ENCODE measurements at regions not wholly inside any gene's neighbourhood (a gene's known extent, or its start where the extent isn't known, plus 50 kb on each side); places are given as distances from the start of the nearest gene placed in this dataset.
"Not testable (repeated sequence)": the region's sequence is repeated elsewhere in the genome, so short reads cannot be mapped to it uniquely, and the experiment has no call there.

GRCh38 chr5:118107246-118107645 is 881.1 kb downstream of the DTWD2 start:
- not testable (repeated sequence) for H3K27me3 Mint-ChIP-seq; H3K4me1 Mint-ChIP-seq (ENCODE audit: low read depth); H3K4me3 Mint-ChIP-seq; H3K36me3 Mint-ChIP-seq; H3K27ac Mint-ChIP-seq
- H3K9me3 Mint-ChIP-seq (ENCODE audit: low read depth): peaks cover 11% of the 10 kb centered on the region

- no peak overlapping the region for H3K4me3 Mint-ChIP-seq
- no peaks in the 10 kb centered on the region for H3K36me3 Mint-ChIP-seq
- H3K27ac Mint-ChIP-seq: no peak overlapping the region
- no peaks in the 10 kb centered on the region for H3K27me3 Mint-ChIP-seq
- no peaks in the 10 kb centered on the region for H3K9me3 Mint-ChIP-seq (ENCODE audit: low read depth)
- H3K4me1 Mint-ChIP-seq (ENCODE audit: low read depth): no peaks in the 10 kb centered on the region
Measured at GRCh38 chr5:118098716-118099115, 889.6 kb downstream of the DTWD2 start.

GRCh38 chr5:118095115-118095514 is 893.2 kb downstream of the DTWD2 start:
- Mint-ChIP-seq H3K36me3 (no peaks in the 10 kb centered on the region), H3K27ac (no peak overlapping the region), H3K4me1 (ENCODE audit: low read depth) (no peaks in the 10 kb centered on the region), H3K27me3 (no peaks in the 10 kb centered on the region), H3K9me3 (ENCODE audit: low read depth) (peaks cover 3% of the 10 kb centered on the region), H3K4me3 (no peak overlapping the region)

- peaks cover 12% of the 10 kb centered on the region for H3K9me3 Mint-ChIP-seq (ENCODE audit: low read depth)
- no peak overlapping the region for H3K4me3 Mint-ChIP-seq
- H3K4me1 Mint-ChIP-seq (ENCODE audit: low read depth): no peaks in the 10 kb centered on the region
- no peak overlapping the region for H3K27ac Mint-ChIP-seq
- H3K27me3 Mint-ChIP-seq: no peaks in the 10 kb centered on the region
- no peaks in the 10 kb centered on the region for H3K36me3 Mint-ChIP-seq
Measured at GRCh38 chr5:118088448-118088847, 899.9 kb downstream of the DTWD2 start.

- H3K36me3 Mint-ChIP-seq: no peaks in the 10 kb centered on the region
Measured at GRCh38 chr5:118076490-118076889, 911.9 kb downstream of the DTWD2 start.

GRCh38 chr5:118070041-118070440 is 918.3 kb downstream of the DTWD2 start:
- Mint-ChIP-seq H3K27ac (no peak overlapping the region), H3K4me3 (no peak overlapping the region), H3K4me1 (ENCODE audit: low read depth) (no peaks in the 10 kb centered on the region), H3K27me3 (no peaks in the 10 kb centered on the region), H3K9me3 (ENCODE audit: low read depth) (peaks cover 9% of the 10 kb centered on the region), H3K36me3 (no peaks in the 10 kb centered on the region)

More at GRCh38 chr5:118076490-118076889, 911.9 kb downstream of the DTWD2 start:
- Mint-ChIP-seq H3K4me3 (no peak overlapping the region), H3K27ac (no peak overlapping the region), H3K4me1 (ENCODE audit: low read depth) (no peaks in the 10 kb centered on the region), H3K27me3 (no peaks in the 10 kb centered on the region), H3K9me3 (ENCODE audit: low read depth) (peaks cover 12% of the 10 kb centered on the region)

GRCh38 chr5:118069452-118069851 is 918.9 kb downstream of the DTWD2 start:
- Mint-ChIP-seq H3K4me3 (no peak overlapping the region), H3K27me3 (no peaks in the 10 kb centered on the region), H3K4me1 (ENCODE audit: low read depth) (no peaks in the 10 kb centered on the region), H3K36me3 (no peaks in the 10 kb centered on the region), H3K27ac (no peak overlapping the region), H3K9me3 (ENCODE audit: low read depth) (peaks cover 8% of the 10 kb centered on the region)

- Mint-ChIP-seq H3K36me3 (no peaks in the 10 kb centered on the region), H3K4me1 (ENCODE audit: low read depth) (no peaks in the 10 kb centered on the region), H3K9me3 (ENCODE audit: low read depth) (peaks cover 8% of the 10 kb centered on the region), H3K4me3 (no peak overlapping the region), H3K27me3 (no peaks in the 10 kb centered on the region), H3K27ac (no peak overlapping the region)
Measured at GRCh38 chr5:118068886-118069285, 919.5 kb downstream of the DTWD2 start.

GRCh38 chr5:118063836-118064235 is 924.5 kb downstream of the DTWD2 start:
- H3K4me3 Mint-ChIP-seq; H3K36me3 Mint-ChIP-seq; H3K27me3 Mint-ChIP-seq; H3K4me1 Mint-ChIP-seq (ENCODE audit: low read depth); H3K27ac Mint-ChIP-seq: not testable (repeated sequence)
- peaks cover 19% of the 10 kb centered on the region for H3K9me3 Mint-ChIP-seq (ENCODE audit: low read depth)

- Mint-ChIP-seq H3K4me3 (no peak overlapping the region), H3K9me3 (ENCODE audit: low read depth) (peaks cover 24% of the 10 kb centered on the region)
Measured at GRCh38 chr5:118060833-118061232, 927.5 kb downstream of the DTWD2 start.

GRCh38 chr5:118052503-118052902 is 935.8 kb downstream of the DTWD2 start:
- no peaks in the 10 kb centered on the region for H3K27me3 Mint-ChIP-seq
- H3K9me3 Mint-ChIP-seq (ENCODE audit: low read depth): peaks cover 10% of the 10 kb centered on the region
- no peaks in the 10 kb centered on the region for H3K36me3 Mint-ChIP-seq
- H3K4me1 Mint-ChIP-seq (ENCODE audit: low read depth): no peaks in the 10 kb centered on the region
- H3K27ac Mint-ChIP-seq: no peak overlapping the region
- no peak overlapping the region for H3K4me3 Mint-ChIP-seq

More at GRCh38 chr5:118060833-118061232, 927.5 kb downstream of the DTWD2 start:
- Mint-ChIP-seq H3K36me3 (no peaks in the 10 kb centered on the region), H3K27ac (no peak overlapping the region), H3K4me1 (ENCODE audit: low read depth) (no peaks in the 10 kb centered on the region), H3K27me3 (no peaks in the 10 kb centered on the region)

GRCh38 chr5:118044169-118044568 is 944.2 kb downstream of the DTWD2 start:
- Mint-ChIP-seq H3K4me1 (ENCODE audit: low read depth) (no peaks in the 10 kb centered on the region), H3K27ac (no peak overlapping the region), H3K36me3 (no peaks in the 10 kb centered on the region), H3K9me3 (ENCODE audit: low read depth) (peaks cover 14% of the 10 kb centered on the region), H3K27me3 (no peaks in the 10 kb centered on the region), H3K4me3 (no peak overlapping the region)

- peaks cover 9% of the 10 kb centered on the region for H3K9me3 Mint-ChIP-seq (ENCODE audit: low read depth)
Measured at GRCh38 chr5:118043531-118043930, 944.8 kb downstream of the DTWD2 start.

GRCh38 chr5:118042076-118042475 is 946.3 kb downstream of the DTWD2 start:
- H3K27ac Mint-ChIP-seq: no peak overlapping the region
- no peaks in the 10 kb centered on the region for H3K27me3 Mint-ChIP-seq
- no peaks in the 10 kb centered on the region for H3K4me1 Mint-ChIP-seq (ENCODE audit: low read depth)
- peaks cover 9% of the 10 kb centered on the region for H3K9me3 Mint-ChIP-seq (ENCODE audit: low read depth)
- no peaks in the 10 kb centered on the region for H3K36me3 Mint-ChIP-seq
- no peak overlapping the region for H3K4me3 Mint-ChIP-seq

More at GRCh38 chr5:118043531-118043930, 944.8 kb downstream of the DTWD2 start:
- Mint-ChIP-seq H3K27me3 (no peaks in the 10 kb centered on the region), H3K27ac (no peak overlapping the region), H3K4me1 (ENCODE audit: low read depth) (no peaks in the 10 kb centered on the region), H3K4me3 (no peak overlapping the region), H3K36me3 (no peaks in the 10 kb centered on the region)

GRCh38 chr5:118040496-118040895 is 947.9 kb downstream of the DTWD2 start:
- no peaks in the 10 kb centered on the region for H3K27me3 Mint-ChIP-seq
- H3K4me3 Mint-ChIP-seq: no peak overlapping the region
- peaks cover 13% of the 10 kb centered on the region for H3K9me3 Mint-ChIP-seq (ENCODE audit: low read depth)
- no peaks in the 10 kb centered on the region for H3K36me3 Mint-ChIP-seq
- no peak overlapping the region for H3K27ac Mint-ChIP-seq
- H3K4me1 Mint-ChIP-seq (ENCODE audit: low read depth): no peaks in the 10 kb centered on the region

- Mint-ChIP-seq H3K36me3 (no peaks in the 10 kb centered on the region), H3K9me3 (ENCODE audit: low read depth) (peaks cover 13% of the 10 kb centered on the region), H3K4me1 (ENCODE audit: low read depth) (no peaks in the 10 kb centered on the region), H3K4me3 (no peak overlapping the region), H3K27me3 (no peaks in the 10 kb centered on the region), H3K27ac (no peak overlapping the region)
Measured at GRCh38 chr5:118033686-118034338, 954.5 kb downstream of the DTWD2 start.
